ENCODE measurements at regions not wholly inside any gene's neighbourhood (a gene's known extent, or its start where the extent isn't known, plus 50 kb on each side); places are given as distances from the start of the nearest gene placed in this dataset.

- TF ChIP-seq ZNF263 (CRISPR knock-in tag; IDR thresholded peaks at IDR 0.05) (no peak), ZNF34 (CRISPR knock-in tag; IDR thresholded peaks at IDR 0.05; ENCODE audit: borderline replicate concordance) (no peak), SALL1 (CRISPR knock-in tag; IDR thresholded peaks at IDR 0.05) (no peak), HNF4A (CRISPR knock-in tag; IDR thresholded peaks at IDR 0.05) (no peak), ETV5 (CRISPR knock-in tag; IDR thresholded peaks at IDR 0.05; ENCODE audit: borderline replicate concordance) (no peak), NONO (IDR thresholded peaks at IDR 0.05) (no peak), NONO (CRISPR knock-in tag; conservative IDR thresholded peaks at IDR 0.05) (no peak), TFDP1 (CRISPR knock-in tag; IDR thresholded peaks at IDR 0.05; ENCODE audit: borderline replicate concordance) (no peak), CTCF (CRISPR knock-in tag; IDR thresholded peaks at IDR 0.05) (no peak), CBFB (CRISPR knock-in tag; IDR thresholded peaks at IDR 0.05) (no peak)
- TF ChIP-seq, protein P1, sequence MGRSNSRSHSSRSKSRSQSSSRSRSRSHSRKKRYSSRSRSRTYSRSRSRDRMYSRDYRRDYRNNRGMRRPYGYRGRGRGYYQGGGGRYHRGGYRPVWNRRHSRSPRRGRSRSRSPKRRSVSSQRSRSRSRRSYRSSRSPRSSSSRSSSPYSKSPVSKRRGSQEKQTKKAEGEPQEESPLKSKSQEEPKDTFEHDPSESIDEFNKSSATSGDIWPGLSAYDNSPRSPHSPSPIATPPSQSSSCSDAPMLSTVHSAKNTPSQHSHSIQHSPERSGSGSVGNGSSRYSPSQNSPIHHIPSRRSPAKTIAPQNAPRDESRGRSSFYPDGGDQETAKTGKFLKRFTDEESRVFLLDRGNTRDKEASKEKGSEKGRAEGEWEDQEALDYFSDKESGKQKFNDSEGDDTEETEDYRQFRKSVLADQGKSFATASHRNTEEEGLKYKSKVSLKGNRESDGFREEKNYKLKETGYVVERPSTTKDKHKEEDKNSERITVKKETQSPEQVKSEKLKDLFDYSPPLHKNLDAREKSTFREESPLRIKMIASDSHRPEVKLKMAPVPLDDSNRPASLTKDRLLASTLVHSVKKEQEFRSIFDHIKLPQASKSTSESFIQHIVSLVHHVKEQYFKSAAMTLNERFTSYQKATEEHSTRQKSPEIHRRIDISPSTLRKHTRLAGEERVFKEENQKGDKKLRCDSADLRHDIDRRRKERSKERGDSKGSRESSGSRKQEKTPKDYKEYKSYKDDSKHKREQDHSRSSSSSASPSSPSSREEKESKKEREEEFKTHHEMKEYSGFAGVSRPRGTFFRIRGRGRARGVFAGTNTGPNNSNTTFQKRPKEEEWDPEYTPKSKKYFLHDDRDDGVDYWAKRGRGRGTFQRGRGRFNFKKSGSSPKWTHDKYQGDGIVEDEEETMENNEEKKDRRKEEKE (IDR thresholded peaks at IDR 0.05) = no peak
Measured at GRCh38 chr5:84693256-84693655, 308.6 kb upstream of the EDIL3 start.

Measured in HepG2 (cell line).